K562 (cell line): ENCODE measurements at regions not wholly inside any gene's neighbourhood (a gene's known extent, or its start where the extent isn't known, plus 50 kb on each side); places are given as distances from the start of the nearest gene placed in this dataset.

ENCODE experiments used
- ATAC-seq: fragments of 200-7000 bp; cut with Tn5 transposase; 3 replicates; pipeline ENCODE4 v1.9.1; 2020; ENCODE audit warnings: moderate library complexity
- BruUV-seq: library from RNA; stranded (reverse); fragments of 400-500 nt; replicated peaks from 2 replicates; lab custom pipeline; 2021; lab: Mats Ljungman, UMichigan
- CTCF ChIA-PET: fragments of 300-600 bp; formaldehyde crosslinking; extraction: SDS; loops from one replicate; lab custom pipeline; 2021; ENCODE audit warnings: low intra/inter-chr PET ratio; lab: Yijun Ruan, JAX
- POLR2A ChIA-PET: fragments of 300-600, 350-650 bp; sonication (Branson Sonifier 250); formaldehyde crosslinking; extraction: SDS; loops from one replicate; lab custom pipeline; 2021; ENCODE audit warnings: antibody characterized with exemption, inconsistent platforms; lab: Yijun Ruan, JAX
- DNase-seq, 4 experiments: peaks; one replicate each; pipeline versions ENCODE4 v3.0.0 to v3.0.0-alpha.2; 2011 to 2018; ENCODE audit warnings: low spot score in 3 of 4, mixed read lengths in 3 of 4; ENCODE audit errors: extremely low read depth in 1 of 4
- FAIRE-seq: peaks from 2 replicates; lab custom pipeline; 2011; peaks lifted over from hg19 to GRCh38; lab: Jason Lieb, UNC
- H2AFZ ChIP-seq: 2 replicates; pipeline ENCODE4 v1.6.0; 2011; ENCODE audit warnings: low read depth, low read length, control low read depth, inconsistent platforms
- H3K27ac ChIP-seq: fragments of 200-600 bp; 3 replicates; pipeline ENCODE4 v1.8.0; 2011; ENCODE audit warnings: low read depth, mild to moderate bottlenecking, control low read depth, inconsistent platforms, low read length, moderate library complexity, mixed read lengths; ENCODE audit errors: extremely low read depth
- H3K27me3 ChIP-seq, 2 experiments: fragments of 300-600 bp in 1 of 2; 2 replicates in 1 of 2; 3 replicates in 1 of 2; pipeline versions ENCODE4 v1.6.0 to v1.8.0; 2011; ENCODE audit warnings: inconsistent platforms in 2 of 2, low read length in 2 of 2, mild to moderate bottlenecking in 1 of 2, mixed read lengths in 1 of 2, moderate library complexity in 1 of 2; ENCODE audit not compliant: control insufficient read depth in 2 of 2, insufficient read depth in 2 of 2
- H3K36me3 ChIP-seq: fragments of 300-600 bp; 3 replicates; pipeline ENCODE4 v1.8.0; 2011; ENCODE audit warnings: mild to moderate bottlenecking, low read length, inconsistent platforms; ENCODE audit not compliant: control insufficient read depth, insufficient read depth
- H3K4me1 ChIP-seq, 2 experiments: fragments of 200-600 bp in 1 of 2; replicated peaks in 1 of 2; 2 replicates in 1 of 2; 3 replicates in 1 of 2; pipeline versions ENCODE4 v1.5.1 to v1.8.0; 2011; ENCODE audit warnings: inconsistent platforms in 2 of 2, low read length in 2 of 2, mild to moderate bottlenecking in 1 of 2, mixed read lengths in 1 of 2, moderate library complexity in 1 of 2; ENCODE audit not compliant: control insufficient read depth in 2 of 2, insufficient read depth in 2 of 2
- H3K4me2 ChIP-seq: 2 replicates; pipeline ENCODE4 v1.6.1; 2011; ENCODE audit warnings: low read length, control low read depth, inconsistent platforms, mixed read lengths; ENCODE audit not compliant: insufficient read depth
- H3K4me3 ChIP-seq: fragments of 200-600 bp; sonication (generic), shearing (Covaris generic); 2 replicates; pipeline ENCODE4 v1.5.1; 2016; ENCODE audit warnings: control low read depth, inconsistent platforms
- H3K79me2 ChIP-seq: fragments of 200-600 bp; 3 replicates; pipeline ENCODE4 v1.8.0; 2011; ENCODE audit warnings: low read length, inconsistent platforms; ENCODE audit not compliant: control insufficient read depth, insufficient read depth
- H3K9ac ChIP-seq, 2 experiments: 2 replicates each; pipeline versions ENCODE4 v1.6.0 to v1.6.1; 2011; ENCODE audit warnings: low read depth in 2 of 2, low read length in 2 of 2, control low read depth in 1 of 2, inconsistent platforms in 1 of 2, mild to moderate bottlenecking in 1 of 2, mixed read lengths in 1 of 2; ENCODE audit not compliant: insufficient read depth in 1 of 2
- H3K9me1 ChIP-seq: one replicate; pipeline ENCODE4 v1.6.0; 2011; ENCODE audit warnings: inconsistent platforms, mild to moderate bottlenecking, low read length, moderate library complexity; ENCODE audit not compliant: control insufficient read depth, insufficient read depth
- H3K9me3 ChIP-seq: replicated peaks from 2 replicates; pipeline ENCODE4 v1.5.1; 2011; ENCODE audit warnings: low read depth, low read length, inconsistent platforms; ENCODE audit not compliant: control insufficient read depth, insufficient read depth
- H4K20me1 ChIP-seq: replicated peaks from 2 replicates; pipeline ENCODE4 v1.6.1; 2011; ENCODE audit warnings: low read length, inconsistent platforms, mixed read lengths; ENCODE audit not compliant: control insufficient read depth, insufficient read depth
- NCOA6 ChIP-seq: fragments of 450-650 bp; IDR thresholded peaks from 2 replicates; pipeline ENCODE4 v1.6.1; 2017; ENCODE audit warnings: mild to moderate bottlenecking
- RHOXF2B ChIP-seq: fragments of 250-450 bp; sonication (Bioruptor Pico); conservative IDR thresholded peaks from 2 replicates; pipeline ENCODE4 v1.5.1; 2021
- U2AF1 ChIP-seq: fragments of 200-400 bp; formaldehyde crosslinking; optimal IDR thresholded peaks from 2 replicates; pipeline ENCODE3; 2017; ENCODE audit warnings: mild to moderate bottlenecking, low read depth, low read length, moderate library complexity
- ZFP36 ChIP-seq: fragments of 150-350 bp; IDR thresholded peaks from 2 replicates; pipeline ENCODE4 v1.6.1; 2018; ENCODE audit warnings: low read length, low read depth; ENCODE audit not compliant: partially characterized antibody
- ZNF23 ChIP-seq: fragments of 250-450 bp; sonication (Bioruptor Pico); IDR thresholded peaks from 2 replicates; pipeline ENCODE4 v1.4.0; 2020; ENCODE audit warnings: mild to moderate bottlenecking
- ZNF445 ChIP-seq: fragments of 250-450 bp; sonication (Bioruptor Pico); IDR thresholded peaks from 2 replicates; pipeline ENCODE4 v1.4.0; 2020; ENCODE audit warnings: low read depth, mild to moderate bottlenecking, moderate library complexity
- WGBS: fragments of 100-300 bp; shearing (Covaris generic); methylation state at CpG from one replicate; pipeline ENCODE4 v1.1.6; 2016; ENCODE audit warnings: low coverage, mixed read lengths; ENCODE audit not compliant: insufficient coverage; ENCODE audit errors: missing lambda C conversion rate; 5-methylcytosine and 5-hydroxymethylcytosine counted together
- in situ Hi-C: fragments of 300-500 bp; cut with MboI; formaldehyde crosslinking; loops from 4 replicates; pipeline ENCODE4 v1.15.0; 2018; ENCODE audit warnings: inconsistent platforms, mixed read lengths
- intact Hi-C: fragments of 100-400 bp; cut with micrococcal nuclease; formaldehyde crosslinking; loops from 2 replicates; pipeline ENCODE4 v1.14.2; 2022
- TF ChIP-seq, protein P1 (sequence below): fragments of 250-450 bp; sonication (Bioruptor Pico); IDR thresholded peaks from 2 replicates; pipeline ENCODE4 v1.8.0; 2022; ENCODE audit warnings: moderate library complexity, mild to moderate bottlenecking, inconsistent platforms
- TF ChIP-seq, protein P2 (sequence below): sonication (generic); formaldehyde crosslinking; IDR thresholded peaks from 2 replicates; pipeline ENCODE4 v1.8.0; 2023; ENCODE audit warnings: mild to moderate bottlenecking, missing genetic modification reagents
- TF ChIP-seq, protein P3 (sequence below): sonication (generic); formaldehyde crosslinking; IDR thresholded peaks from 2 replicates; pipeline ENCODE4 v1.8.0; 2023; ENCODE audit warnings: mild to moderate bottlenecking, missing genetic modification reagents
- TF ChIP-seq, protein P4 (sequence below): fragments of 450-650 bp; IDR thresholded peaks from 2 replicates; pipeline ENCODE4 v1.6.1; 2017; ENCODE audit warnings: antibody characterized with exemption, mild to moderate bottlenecking

DNA sequence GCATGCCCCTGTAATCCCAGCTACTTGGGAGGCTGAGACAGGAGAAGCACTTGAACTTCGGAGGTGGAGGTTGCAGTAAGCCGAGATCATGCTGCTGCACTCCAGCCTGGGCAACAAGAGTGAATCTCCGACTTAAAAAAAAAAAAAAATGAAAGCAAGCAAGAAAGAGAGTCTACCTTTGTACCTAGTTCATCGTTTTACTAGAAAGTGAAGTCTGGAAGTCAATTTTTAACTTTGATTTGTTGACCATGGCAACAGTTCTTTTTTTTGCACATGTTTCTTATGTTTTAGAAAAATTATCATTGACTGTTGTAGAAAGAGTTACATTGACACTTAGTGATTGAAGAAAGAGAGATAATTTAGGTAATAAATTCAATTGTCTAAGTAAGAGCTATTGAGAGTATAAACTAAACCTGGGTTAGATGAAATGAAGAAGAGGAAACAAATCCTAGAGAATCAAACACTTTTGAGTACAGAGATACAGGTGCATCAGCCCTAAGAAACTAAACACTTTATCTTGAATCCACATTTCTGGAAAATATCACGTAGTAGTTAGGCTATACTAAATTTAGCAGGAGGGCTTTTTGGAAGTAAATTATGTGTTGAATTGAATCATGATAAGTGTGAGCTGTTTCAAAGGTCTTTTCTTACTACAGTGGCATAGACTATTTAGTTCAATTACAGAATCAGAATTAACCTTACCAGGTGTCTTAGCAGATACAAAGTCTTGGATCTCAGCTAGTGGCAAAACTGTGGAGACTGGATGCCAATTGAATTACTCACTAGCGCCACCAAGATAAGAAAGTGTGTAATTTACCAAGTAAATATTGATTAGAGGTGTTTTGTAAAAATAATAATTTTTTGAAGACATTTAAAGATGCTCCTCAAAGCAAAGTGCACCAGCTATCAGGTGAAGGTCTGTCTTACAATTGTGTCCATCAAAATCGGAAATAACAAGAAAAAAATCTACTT lies 303.4 kb upstream of the NRXN1 start:
- intact Hi-C loops: no loop called here
- WGBS: under 1% methylated on average over 7 of the region's 7 CpGs
- no peak for TF ChIP-seq U2AF1
- no peak for TF ChIP-seq NCOA6
- TF ChIP-seq, protein P1, sequence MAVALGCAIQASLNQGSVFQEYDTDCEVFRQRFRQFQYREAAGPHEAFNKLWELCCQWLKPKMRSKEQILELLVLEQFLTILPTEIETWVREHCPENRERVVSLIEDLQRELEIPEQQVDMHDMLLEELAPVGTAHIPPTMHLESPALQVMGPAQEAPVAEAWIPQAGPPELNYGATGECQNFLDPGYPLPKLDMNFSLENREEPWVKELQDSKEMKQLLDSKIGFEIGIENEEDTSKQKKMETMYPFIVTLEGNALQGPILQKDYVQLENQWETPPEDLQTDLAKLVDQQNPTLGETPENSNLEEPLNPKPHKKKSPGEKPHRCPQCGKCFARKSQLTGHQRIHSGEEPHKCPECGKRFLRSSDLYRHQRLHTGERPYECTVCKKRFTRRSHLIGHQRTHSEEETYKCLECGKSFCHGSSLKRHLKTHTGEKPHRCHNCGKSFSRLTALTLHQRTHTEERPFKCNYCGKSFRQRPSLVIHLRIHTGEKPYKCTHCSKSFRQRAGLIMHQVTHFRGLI (CRISPR knock-in tag): no peak
- TF ChIP-seq, protein P2, sequence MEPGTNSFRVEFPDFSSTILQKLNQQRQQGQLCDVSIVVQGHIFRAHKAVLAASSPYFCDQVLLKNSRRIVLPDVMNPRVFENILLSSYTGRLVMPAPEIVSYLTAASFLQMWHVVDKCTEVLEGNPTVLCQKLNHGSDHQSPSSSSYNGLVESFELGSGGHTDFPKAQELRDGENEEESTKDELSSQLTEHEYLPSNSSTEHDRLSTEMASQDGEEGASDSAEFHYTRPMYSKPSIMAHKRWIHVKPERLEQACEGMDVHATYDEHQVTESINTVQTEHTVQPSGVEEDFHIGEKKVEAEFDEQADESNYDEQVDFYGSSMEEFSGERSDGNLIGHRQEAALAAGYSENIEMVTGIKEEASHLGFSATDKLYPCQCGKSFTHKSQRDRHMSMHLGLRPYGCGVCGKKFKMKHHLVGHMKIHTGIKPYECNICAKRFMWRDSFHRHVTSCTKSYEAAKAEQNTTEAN (CRISPR knock-in tag): no peak
- TF ChIP-seq, protein P3, sequence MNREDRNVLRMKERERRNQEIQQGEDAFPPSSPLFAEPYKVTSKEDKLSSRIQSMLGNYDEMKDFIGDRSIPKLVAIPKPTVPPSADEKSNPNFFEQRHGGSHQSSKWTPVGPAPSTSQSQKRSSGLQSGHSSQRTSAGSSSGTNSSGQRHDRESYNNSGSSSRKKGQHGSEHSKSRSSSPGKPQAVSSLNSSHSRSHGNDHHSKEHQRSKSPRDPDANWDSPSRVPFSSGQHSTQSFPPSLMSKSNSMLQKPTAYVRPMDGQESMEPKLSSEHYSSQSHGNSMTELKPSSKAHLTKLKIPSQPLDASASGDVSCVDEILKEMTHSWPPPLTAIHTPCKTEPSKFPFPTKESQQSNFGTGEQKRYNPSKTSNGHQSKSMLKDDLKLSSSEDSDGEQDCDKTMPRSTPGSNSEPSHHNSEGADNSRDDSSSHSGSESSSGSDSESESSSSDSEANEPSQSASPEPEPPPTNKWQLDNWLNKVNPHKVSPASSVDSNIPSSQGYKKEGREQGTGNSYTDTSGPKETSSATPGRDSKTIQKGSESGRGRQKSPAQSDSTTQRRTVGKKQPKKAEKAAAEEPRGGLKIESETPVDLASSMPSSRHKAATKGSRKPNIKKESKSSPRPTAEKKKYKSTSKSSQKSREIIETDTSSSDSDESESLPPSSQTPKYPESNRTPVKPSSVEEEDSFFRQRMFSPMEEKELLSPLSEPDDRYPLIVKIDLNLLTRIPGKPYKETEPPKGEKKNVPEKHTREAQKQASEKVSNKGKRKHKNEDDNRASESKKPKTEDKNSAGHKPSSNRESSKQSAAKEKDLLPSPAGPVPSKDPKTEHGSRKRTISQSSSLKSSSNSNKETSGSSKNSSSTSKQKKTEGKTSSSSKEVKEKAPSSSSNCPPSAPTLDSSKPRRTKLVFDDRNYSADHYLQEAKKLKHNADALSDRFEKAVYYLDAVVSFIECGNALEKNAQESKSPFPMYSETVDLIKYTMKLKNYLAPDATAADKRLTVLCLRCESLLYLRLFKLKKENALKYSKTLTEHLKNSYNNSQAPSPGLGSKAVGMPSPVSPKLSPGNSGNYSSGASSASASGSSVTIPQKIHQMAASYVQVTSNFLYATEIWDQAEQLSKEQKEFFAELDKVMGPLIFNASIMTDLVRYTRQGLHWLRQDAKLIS: no peak
- no peak for TF ChIP-seq ZFP36
- TF ChIP-seq ZNF23: no peak
- TF ChIP-seq, protein P4, sequence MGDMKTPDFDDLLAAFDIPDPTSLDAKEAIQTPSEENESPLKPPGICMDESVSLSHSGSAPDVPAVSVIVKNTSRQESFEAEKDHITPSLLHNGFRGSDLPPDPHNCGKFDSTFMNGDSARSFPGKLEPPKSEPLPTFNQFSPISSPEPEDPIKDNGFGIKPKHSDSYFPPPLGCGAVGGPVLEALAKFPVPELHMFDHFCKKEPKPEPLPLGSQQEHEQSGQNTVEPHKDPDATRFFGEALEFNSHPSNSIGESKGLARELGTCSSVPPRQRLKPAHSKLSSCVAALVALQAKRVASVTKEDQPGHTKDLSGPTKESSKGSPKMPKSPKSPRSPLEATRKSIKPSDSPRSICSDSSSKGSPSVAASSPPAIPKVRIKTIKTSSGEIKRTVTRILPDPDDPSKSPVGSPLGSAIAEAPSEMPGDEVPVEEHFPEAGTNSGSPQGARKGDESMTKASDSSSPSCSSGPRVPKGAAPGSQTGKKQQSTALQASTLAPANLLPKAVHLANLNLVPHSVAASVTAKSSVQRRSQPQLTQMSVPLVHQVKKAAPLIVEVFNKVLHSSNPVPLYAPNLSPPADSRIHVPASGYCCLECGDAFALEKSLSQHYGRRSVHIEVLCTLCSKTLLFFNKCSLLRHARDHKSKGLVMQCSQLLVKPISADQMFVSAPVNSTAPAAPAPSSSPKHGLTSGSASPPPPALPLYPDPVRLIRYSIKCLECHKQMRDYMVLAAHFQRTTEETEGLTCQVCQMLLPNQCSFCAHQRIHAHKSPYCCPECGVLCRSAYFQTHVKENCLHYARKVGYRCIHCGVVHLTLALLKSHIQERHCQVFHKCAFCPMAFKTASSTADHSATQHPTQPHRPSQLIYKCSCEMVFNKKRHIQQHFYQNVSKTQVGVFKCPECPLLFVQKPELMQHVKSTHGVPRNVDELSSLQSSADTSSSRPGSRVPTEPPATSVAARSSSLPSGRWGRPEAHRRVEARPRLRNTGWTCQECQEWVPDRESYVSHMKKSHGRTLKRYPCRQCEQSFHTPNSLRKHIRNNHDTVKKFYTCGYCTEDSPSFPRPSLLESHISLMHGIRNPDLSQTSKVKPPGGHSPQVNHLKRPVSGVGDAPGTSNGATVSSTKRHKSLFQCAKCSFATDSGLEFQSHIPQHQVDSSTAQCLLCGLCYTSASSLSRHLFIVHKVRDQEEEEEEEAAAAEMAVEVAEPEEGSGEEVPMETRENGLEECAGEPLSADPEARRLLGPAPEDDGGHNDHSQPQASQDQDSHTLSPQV: no peak
- no peak for TF ChIP-seq ZNF445 (CRISPR knock-in tag)
- no peak for TF ChIP-seq RHOXF2B

More for the DNA sequence above, 303.4 kb upstream of the NRXN1 start:
- no peak for ATAC-seq
- in situ Hi-C loops: no loop called here
- ChIA-PET CTCF (no interaction called here), POLR2A (no interaction called here)
- Histone ChIP-seq H3K9me1 (no peaks in the 10 kb centered on the region), H3K9me3 (no peaks in the 10 kb centered on the region), H3K4me3 (no peak overlapping the region), H2AFZ (no peak overlapping the region), H4K20me1 (no peaks in the 10 kb centered on the region), H3K4me1 (no peaks in the 10 kb centered on the region), H3K4me2 (no peak overlapping the region), H3K27me3 (no peaks in the 10 kb centered on the region), H3K36me3 (no peaks in the 10 kb centered on the region), H3K27ac (no peak overlapping the region), H3K9ac (no peak overlapping the region), H3K79me2 (no peaks in the 10 kb centered on the region)
- FAIRE-seq: no peak
- no peak for DNase-seq
- no TSS peak for BruUV-seq
